ENCODE measurements at regions not wholly inside any gene's neighbourhood (a gene's known extent, or its start where the extent isn't known, plus 50 kb on each side); places are given as distances from the start of the nearest gene placed in this dataset.
"Not testable (repeated sequence)": the region's sequence is repeated elsewhere in the genome, so short reads cannot be mapped to it uniquely, and the experiment has no call there.

- DNase-seq (ENCODE audit: low read depth), result peak; percentile 9
Observed at GRCh38 chr2:221997683-221998082, 301.1 kb downstream of the PAX3 start.

GRCh38 chr2:221997100-221997499 lies 301.7 kb downstream of the PAX3 start:
- DNase-seq (ENCODE audit: low read depth), result peak; percentile 96

GRCh38 chr2:221994926-221995325 lies 303.9 kb downstream of the PAX3 start:
- no peak for DNase-seq (ENCODE audit: low read depth)

- not testable (repeated sequence) for DNase-seq (ENCODE audit: low read depth)
Observed at GRCh38 chr2:221984376-221984775, 314.4 kb downstream of the PAX3 start.

GRCh38 chr2:221981912-221982470 lies 316.8 kb downstream of the PAX3 start:
- no peak for DNase-seq (ENCODE audit: low read depth)

- no peak for DNase-seq (ENCODE audit: low read depth)
Observed at GRCh38 chr2:221975151-221975550, 323.6 kb downstream of the PAX3 start.

- no peak for DNase-seq (ENCODE audit: low read depth)
Observed at GRCh38 chr2:221973902-221974301, 324.9 kb downstream of the PAX3 start.

- no peak for DNase-seq (ENCODE audit: low read depth)
Observed at GRCh38 chr2:221973502-221973901, 325.3 kb downstream of the PAX3 start.

GRCh38 chr2:221972813-221973478 lies 325.9 kb downstream of the PAX3 start:
- DNase-seq (ENCODE audit: low read depth), result no peak

GRCh38 chr2:221970389-221970788 lies 328.4 kb downstream of the PAX3 start:
- no peak for DNase-seq (ENCODE audit: low read depth)

GRCh38 chr2:221969830-221970144 lies 329.0 kb downstream of the PAX3 start:
- no peak for DNase-seq (ENCODE audit: low read depth)

GRCh38 chr2:221969087-221969829 lies 329.5 kb downstream of the PAX3 start:
- DNase-seq (ENCODE audit: low read depth), result peak; percentile 64

GRCh38 chr2:221962186-221962585 lies 336.6 kb downstream of the PAX3 start:
- DNase-seq (ENCODE audit: low read depth), result no peak

GRCh38 chr2:221961561-221961960 lies 337.2 kb downstream of the PAX3 start:
- DNase-seq (ENCODE audit: low read depth), result no peak

- DNase-seq (ENCODE audit: low read depth), result peak; percentile 3
Observed at GRCh38 chr2:221958224-221958623, 340.6 kb downstream of the PAX3 start.

GRCh38 chr2:221948076-221948475 lies 350.7 kb downstream of the PAX3 start:
- no peak for DNase-seq (ENCODE audit: low read depth)

GRCh38 chr2:221944452-221944851 lies 354.3 kb downstream of the PAX3 start:
- DNase-seq (ENCODE audit: low read depth), result not testable (repeated sequence)

- DNase-seq (ENCODE audit: low read depth), result peak; percentile 33
Observed at GRCh38 chr2:221943076-221943810, 355.6 kb downstream of the PAX3 start.

GRCh38 chr2:221931251-221931991 lies 359.3 kb upstream of the EPHA4 start:
- DNase-seq (ENCODE audit: low read depth), result no peak

- no peak for DNase-seq (ENCODE audit: low read depth)
Observed at GRCh38 chr2:221929259-221929658, 357.2 kb upstream of the EPHA4 start.

GRCh38 chr2:221926327-221926726 lies 354.2 kb upstream of the EPHA4 start:
- DNase-seq (ENCODE audit: low read depth), result no peak

GRCh38 chr2:221924576-221924975 lies 352.5 kb upstream of the EPHA4 start:
- no peak for DNase-seq (ENCODE audit: low read depth)
